ENCODE measurements at regions not wholly inside any gene's neighbourhood (a gene's known extent, or its start where the extent isn't known, plus 50 kb on each side); places are given as distances from the start of the nearest gene placed in this dataset.

- Histone ChIP-seq H2AK5ac (ENCODE audit: low read depth, low read length) (no peak overlapping the region), H2AFZ (ENCODE audit: low read length) (no peak overlapping the region), H3K4ac (ENCODE audit: low read length) (no peak overlapping the region), H3K9ac (ENCODE audit: low read depth, low read length, poor library complexity) (no peak overlapping the region), H3K23ac (ENCODE audit: low read depth, low read length, poor library complexity) (no peak overlapping the region), H3K9me3 (replicated peaks in 1 of 2; ENCODE audit: control insufficient read depth in 2 of 2, insufficient read depth in 1 of 2, low read depth in 1 of 2, low read length in 2 of 2) (no peaks in the 10 kb centered on the region), H2BK15ac (ENCODE audit: low read length) (no peak overlapping the region), H3K27me3 (ENCODE audit: control insufficient read depth in 3 of 3, insufficient read depth in 3 of 3, low read depth in 1 of 3, low read length in 3 of 3) (no peaks in the 10 kb centered on the region), H3K36me3 (replicated peaks in 1 of 2; ENCODE audit: control insufficient read depth in 2 of 2, insufficient read depth in 2 of 2, low read length in 2 of 2) (no peaks in the 10 kb centered on the region), H3K18ac (ENCODE audit: low read length) (no peak overlapping the region), H3K4me1 (ENCODE audit: control insufficient read depth in 2 of 2, insufficient read depth in 1 of 2, low read depth in 1 of 2, low read length in 2 of 2) (peaks cover 0 to 4% of the 10 kb centered on the region in 2 donors), H3K27ac (replicated peaks; ENCODE audit: low read length) (no peak overlapping the region), H3K79me1 (ENCODE audit: low read depth, low read length) (no peaks in the 10 kb centered on the region), H4K91ac (ENCODE audit: low read depth, low read length, poor library complexity) (no peak overlapping the region), H3K4me2 (ENCODE audit: insufficient read depth, low read length, poor library complexity, severe bottlenecking) (no peak overlapping the region), H2BK12ac (ENCODE audit: low read length) (no peak overlapping the region), H4K8ac (ENCODE audit: low read depth, low read length) (no peak overlapping the region), H2BK120ac (ENCODE audit: low read depth, low read length) (no peak overlapping the region), H2BK5ac (ENCODE audit: low read length) (no peak overlapping the region), H3K4me3 (ENCODE audit: low read length in 2 of 2) (no peak overlapping the region), H3K14ac (ENCODE audit: low read length) (no peak overlapping the region)
- WGBS, 2 donors (ENCODE audit: extremely low coverage in 2 of 2, insufficient read length in 2 of 2, insufficient replicate concordance in 1 of 2) = no CpG with 5 or more reads among the region's 2 CpGs
- no peak for DNase-seq (ENCODE audit: low spot score)
Observed at GRCh38 chr7:106729720-106730385, 68.9 kb upstream of the CCDC71L start.

GRCh38 chr7:106731187-106731586, 70.2 kb upstream of the CCDC71L start:
- no peak overlapping the region for H4K91ac ChIP-seq (ENCODE audit: low read depth, low read length, poor library complexity)
- no peak overlapping the region for H3K4ac ChIP-seq (ENCODE audit: low read length)
- H3K36me3 ChIP-seq (replicated peaks in 1 of 2; ENCODE audit: control insufficient read depth in 2 of 2, insufficient read depth in 2 of 2, low read length in 2 of 2) = no peaks in the 10 kb centered on the region
- no peak overlapping the region for H4K8ac ChIP-seq (ENCODE audit: low read depth, low read length)
- H3K23ac ChIP-seq (ENCODE audit: low read depth, low read length, poor library complexity) = no peak overlapping the region
- no CpG with 5 or more reads among the region's 5 CpGs for WGBS, 2 donors (ENCODE audit: extremely low coverage in 2 of 2, insufficient read length in 2 of 2, insufficient replicate concordance in 1 of 2)
- no peak overlapping the region for H3K14ac ChIP-seq (ENCODE audit: low read length)
- H2BK120ac ChIP-seq (ENCODE audit: low read depth, low read length) = no peak overlapping the region
- H3K9me3 ChIP-seq (replicated peaks in 1 of 2; ENCODE audit: control insufficient read depth in 2 of 2, insufficient read depth in 1 of 2, low read depth in 1 of 2, low read length in 2 of 2) = no peaks in the 10 kb centered on the region
- H2AFZ ChIP-seq (ENCODE audit: low read length) = no peak overlapping the region
- no peak overlapping the region for H2BK12ac ChIP-seq (ENCODE audit: low read length)
- H3K27me3 ChIP-seq (ENCODE audit: control insufficient read depth in 3 of 3, insufficient read depth in 3 of 3, low read depth in 1 of 3, low read length in 3 of 3) = no peaks in the 10 kb centered on the region
- H3K9ac ChIP-seq (ENCODE audit: low read depth, low read length, poor library complexity) = no peak overlapping the region
- H3K79me1 ChIP-seq (ENCODE audit: low read depth, low read length) = no peaks in the 10 kb centered on the region
- H2BK15ac ChIP-seq (ENCODE audit: low read length) = no peak overlapping the region
- H3K18ac ChIP-seq (ENCODE audit: low read length) = no peak overlapping the region
- DNase-seq (ENCODE audit: low spot score) = no peak
- H3K4me1 ChIP-seq (ENCODE audit: control insufficient read depth in 2 of 2, insufficient read depth in 1 of 2, low read depth in 1 of 2, low read length in 2 of 2) = peaks cover 0 to 4% of the 10 kb centered on the region in 2 donors
- no peak overlapping the region for H3K4me2 ChIP-seq (ENCODE audit: insufficient read depth, low read length, poor library complexity, severe bottlenecking)
- H2BK5ac ChIP-seq (ENCODE audit: low read length) = no peak overlapping the region
- no peak overlapping the region for H2AK5ac ChIP-seq (ENCODE audit: low read depth, low read length)
- H3K4me3 ChIP-seq (ENCODE audit: low read length in 2 of 2) = no peak overlapping the region
- no peak overlapping the region for H3K27ac ChIP-seq (replicated peaks; ENCODE audit: low read length)

DNA sequence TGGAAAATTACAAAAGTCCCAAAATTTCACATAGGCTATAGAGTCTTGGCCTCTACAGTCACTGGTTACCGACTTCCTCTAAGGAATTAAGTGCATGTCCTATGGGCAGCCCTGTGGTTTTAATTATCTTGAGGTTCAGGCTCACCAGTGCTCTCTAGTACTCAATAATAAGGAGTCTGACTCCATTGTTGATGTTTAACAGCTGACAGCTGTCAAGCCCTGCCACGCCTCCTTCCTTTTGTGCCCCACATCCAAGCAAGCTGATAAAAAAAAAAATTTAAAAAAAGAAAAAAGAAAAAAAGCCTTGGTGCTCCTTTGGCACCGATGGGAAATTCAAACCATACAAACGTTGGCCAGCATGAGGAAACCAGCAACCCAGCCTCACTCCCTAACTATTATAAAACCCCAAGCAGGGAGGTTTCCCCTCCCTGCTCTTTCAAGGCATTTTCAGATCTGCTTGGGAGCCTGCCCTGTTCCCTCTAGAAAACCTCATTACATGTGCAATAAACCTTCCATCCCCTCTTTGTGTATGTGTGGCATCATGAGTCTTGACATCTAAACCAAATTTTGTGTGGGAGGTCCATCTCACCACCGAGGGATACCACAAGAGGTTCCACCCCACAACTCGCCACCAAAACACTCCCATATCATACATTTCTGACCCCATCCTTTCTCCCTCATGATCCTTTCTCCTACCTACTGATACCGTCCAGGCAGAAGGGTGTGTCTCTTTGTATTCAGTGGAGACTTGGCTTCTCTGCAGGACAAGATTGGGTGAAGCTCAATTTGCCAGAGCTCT, 70.9 kb upstream of the CCDC71L start:
- H3K27me3 ChIP-seq (ENCODE audit: control insufficient read depth in 3 of 3, insufficient read depth in 3 of 3, low read depth in 1 of 3, low read length in 3 of 3) = no peaks in the 10 kb centered on the region
- H3K9ac ChIP-seq (ENCODE audit: low read depth, low read length, poor library complexity) = no peak overlapping the region
- H3K36me3 ChIP-seq (replicated peaks in 1 of 2; ENCODE audit: control insufficient read depth in 2 of 2, insufficient read depth in 2 of 2, low read length in 2 of 2) = no peaks in the 10 kb centered on the region
- no peak overlapping the region for H3K4me3 ChIP-seq (ENCODE audit: low read length in 2 of 2)
- H3K9me3 ChIP-seq (replicated peaks in 1 of 2; ENCODE audit: control insufficient read depth in 2 of 2, insufficient read depth in 1 of 2, low read depth in 1 of 2, low read length in 2 of 2) = no peaks in the 10 kb centered on the region
- no peak overlapping the region for H4K8ac ChIP-seq (ENCODE audit: low read depth, low read length)
- no peak overlapping the region for H2BK12ac ChIP-seq (ENCODE audit: low read length)
- no peak overlapping the region for H3K4me2 ChIP-seq (ENCODE audit: insufficient read depth, low read length, poor library complexity, severe bottlenecking)
- no peak overlapping the region for H4K91ac ChIP-seq (ENCODE audit: low read depth, low read length, poor library complexity)
- no peak overlapping the region for H3K23ac ChIP-seq (ENCODE audit: low read depth, low read length, poor library complexity)
- H3K4ac ChIP-seq (ENCODE audit: low read length) = no peak overlapping the region
- DNase-seq (ENCODE audit: low spot score) = no peak
- H3K79me1 ChIP-seq (ENCODE audit: low read depth, low read length) = no peaks in the 10 kb centered on the region
- no peak overlapping the region for H2BK15ac ChIP-seq (ENCODE audit: low read length)
- no peak overlapping the region for H2BK120ac ChIP-seq (ENCODE audit: low read depth, low read length)
- no peak overlapping the region for H2AFZ ChIP-seq (ENCODE audit: low read length)
- H3K4me1 ChIP-seq (ENCODE audit: control insufficient read depth in 2 of 2, insufficient read depth in 1 of 2, low read depth in 1 of 2, low read length in 2 of 2) = peaks cover 0 to 6% of the 10 kb centered on the region in 2 donors
- H3K18ac ChIP-seq (ENCODE audit: low read length) = peak overlapping the region; percentile 6
- H3K14ac ChIP-seq (ENCODE audit: low read length) = no peak overlapping the region
- WGBS, 2 donors (ENCODE audit: extremely low coverage in 2 of 2, insufficient read length in 2 of 2, insufficient replicate concordance in 1 of 2) = no CpG with 5 or more reads among the region's 7 CpGs
- no peak overlapping the region for H2BK5ac ChIP-seq (ENCODE audit: low read length)
- no peak overlapping the region for H2AK5ac ChIP-seq (ENCODE audit: low read depth, low read length)
- H3K27ac ChIP-seq (replicated peaks; ENCODE audit: low read length) = no peak overlapping the region

DNA sequence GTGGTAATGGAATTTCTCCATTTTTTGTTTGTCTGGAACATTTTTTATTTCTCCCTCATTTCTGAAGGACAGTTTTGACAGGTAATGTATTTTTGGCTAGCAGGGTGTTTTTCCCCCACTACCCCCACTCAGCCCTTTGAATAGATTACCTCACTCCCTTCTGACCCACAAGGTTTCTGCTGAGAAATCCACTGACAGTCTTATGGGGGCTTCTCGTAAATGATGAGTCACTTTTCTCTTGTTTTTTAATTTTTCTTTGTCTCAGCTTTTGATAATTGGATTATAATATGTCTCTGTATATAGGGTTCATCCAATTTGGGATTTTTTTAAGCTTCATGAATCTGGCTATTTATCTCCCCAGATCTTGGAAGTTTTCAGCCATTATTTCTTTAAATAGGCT, 74.7 kb upstream of the CCDC71L start:
- Histone ChIP-seq H2AFZ (ENCODE audit: low read length) (no peak overlapping the region), H2BK120ac (ENCODE audit: low read depth, low read length) (no peak overlapping the region), H3K4me2 (ENCODE audit: insufficient read depth, low read length, poor library complexity, severe bottlenecking) (no peak overlapping the region), H3K27me3 (ENCODE audit: control insufficient read depth in 3 of 3, insufficient read depth in 3 of 3, low read depth in 1 of 3, low read length in 3 of 3) (no peaks in the 10 kb centered on the region), H3K18ac (ENCODE audit: low read length) (no peak overlapping the region), H3K14ac (ENCODE audit: low read length) (no peak overlapping the region), H3K4ac (ENCODE audit: low read length) (no peak overlapping the region), H2BK15ac (ENCODE audit: low read length) (no peak overlapping the region), H2BK12ac (ENCODE audit: low read length) (no peak overlapping the region), H3K27ac (replicated peaks; ENCODE audit: low read length) (no peak overlapping the region), H3K23ac (ENCODE audit: low read depth, low read length, poor library complexity) (no peak overlapping the region), H3K9ac (ENCODE audit: low read depth, low read length, poor library complexity) (no peak overlapping the region), H2BK5ac (ENCODE audit: low read length) (no peak overlapping the region), H3K4me3 (ENCODE audit: low read length in 2 of 2) (no peak overlapping the region), H4K91ac (ENCODE audit: low read depth, low read length, poor library complexity) (no peak overlapping the region), H2AK5ac (ENCODE audit: low read depth, low read length) (no peak overlapping the region), H3K36me3 (replicated peaks in 1 of 2; ENCODE audit: control insufficient read depth in 2 of 2, insufficient read depth in 2 of 2, low read length in 2 of 2) (no peaks in the 10 kb centered on the region), H3K4me1 (ENCODE audit: control insufficient read depth in 2 of 2, insufficient read depth in 1 of 2, low read depth in 1 of 2, low read length in 2 of 2) (peaks cover 0 to 6% of the 10 kb centered on the region in 2 donors), H3K79me1 (ENCODE audit: low read depth, low read length) (no peaks in the 10 kb centered on the region), H3K9me3 (replicated peaks in 1 of 2; ENCODE audit: control insufficient read depth in 2 of 2, insufficient read depth in 1 of 2, low read depth in 1 of 2, low read length in 2 of 2) (no peaks in the 10 kb centered on the region), H4K8ac (ENCODE audit: low read depth, low read length) (no peak overlapping the region)
- DNase-seq (ENCODE audit: low spot score) = no peak
- WGBS, 2 donors (ENCODE audit: extremely low coverage in 2 of 2, insufficient read length in 2 of 2, insufficient replicate concordance in 1 of 2) = no CpG with 5 or more reads among the region's 1 CpG

All from neuronal stem cell (in vitro differentiated cells).